ENCODE measurements at regions not wholly inside any gene's neighbourhood (a gene's known extent, or its start where the extent isn't known, plus 50 kb on each side); places are given as distances from the start of the nearest gene placed in this dataset.
"Not testable (repeated sequence)": the region's sequence is repeated elsewhere in the genome, so short reads cannot be mapped to it uniquely, and the experiment has no call there.

DNA sequence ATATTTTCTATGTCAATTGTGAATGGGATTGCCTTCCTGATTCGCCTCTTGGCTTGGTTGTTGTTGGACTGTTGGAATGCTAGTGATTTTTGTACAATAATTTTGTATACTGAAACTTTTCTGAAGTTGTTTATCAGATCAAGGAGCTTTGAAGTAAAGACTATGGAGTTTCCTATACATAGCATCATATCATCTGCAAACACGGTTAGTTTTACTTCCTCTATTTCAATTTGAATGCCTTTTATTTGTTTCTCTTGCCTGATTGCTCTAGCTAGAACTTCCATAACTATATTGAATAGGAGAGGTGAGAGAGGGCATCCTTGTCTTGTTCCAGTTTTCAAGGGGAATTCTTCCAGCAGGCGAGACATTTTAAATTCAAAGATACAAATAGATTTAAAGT, 226.5 kb downstream of the FBXO8 start:
- no peak overlapping the region for H3K27ac ChIP-seq
- no peak for TF ChIP-seq ZFX (IDR thresholded peaks at IDR 0.05; ENCODE audit: borderline replicate concordance)
- TF ChIP-seq, protein P1, sequence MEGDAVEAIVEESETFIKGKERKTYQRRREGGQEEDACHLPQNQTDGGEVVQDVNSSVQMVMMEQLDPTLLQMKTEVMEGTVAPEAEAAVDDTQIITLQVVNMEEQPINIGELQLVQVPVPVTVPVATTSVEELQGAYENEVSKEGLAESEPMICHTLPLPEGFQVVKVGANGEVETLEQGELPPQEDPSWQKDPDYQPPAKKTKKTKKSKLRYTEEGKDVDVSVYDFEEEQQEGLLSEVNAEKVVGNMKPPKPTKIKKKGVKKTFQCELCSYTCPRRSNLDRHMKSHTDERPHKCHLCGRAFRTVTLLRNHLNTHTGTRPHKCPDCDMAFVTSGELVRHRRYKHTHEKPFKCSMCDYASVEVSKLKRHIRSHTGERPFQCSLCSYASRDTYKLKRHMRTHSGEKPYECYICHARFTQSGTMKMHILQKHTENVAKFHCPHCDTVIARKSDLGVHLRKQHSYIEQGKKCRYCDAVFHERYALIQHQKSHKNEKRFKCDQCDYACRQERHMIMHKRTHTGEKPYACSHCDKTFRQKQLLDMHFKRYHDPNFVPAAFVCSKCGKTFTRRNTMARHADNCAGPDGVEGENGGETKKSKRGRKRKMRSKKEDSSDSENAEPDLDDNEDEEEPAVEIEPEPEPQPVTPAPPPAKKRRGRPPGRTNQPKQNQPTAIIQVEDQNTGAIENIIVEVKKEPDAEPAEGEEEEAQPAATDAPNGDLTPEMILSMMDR (IDR thresholded peaks at IDR 0.05) = no peak

DNA sequence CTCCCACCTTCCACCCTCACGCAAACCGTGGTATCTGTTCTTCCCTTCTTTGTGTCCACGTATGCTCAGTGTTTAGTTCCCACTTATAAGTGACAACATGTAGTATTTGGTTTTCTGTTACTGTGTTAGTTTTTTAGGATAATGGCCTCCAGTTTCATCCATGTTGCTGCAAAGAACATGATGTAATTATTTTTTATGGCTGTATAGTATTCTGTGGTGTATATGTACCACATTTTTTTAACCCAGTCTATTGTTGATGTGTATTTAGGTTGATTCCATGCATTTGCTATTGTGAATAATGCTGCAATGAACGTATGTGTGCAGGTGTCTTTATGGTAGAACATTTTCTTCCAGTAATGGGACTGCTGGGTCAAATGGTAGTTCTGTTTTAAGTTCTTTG, 228.1 kb downstream of the FBXO8 start:
- H3K27ac ChIP-seq = no peak overlapping the region
- TF ChIP-seq ZFX (IDR thresholded peaks at IDR 0.05; ENCODE audit: borderline replicate concordance) = no peak
- TF ChIP-seq, protein P1 (IDR thresholded peaks at IDR 0.05) = no peak

DNA sequence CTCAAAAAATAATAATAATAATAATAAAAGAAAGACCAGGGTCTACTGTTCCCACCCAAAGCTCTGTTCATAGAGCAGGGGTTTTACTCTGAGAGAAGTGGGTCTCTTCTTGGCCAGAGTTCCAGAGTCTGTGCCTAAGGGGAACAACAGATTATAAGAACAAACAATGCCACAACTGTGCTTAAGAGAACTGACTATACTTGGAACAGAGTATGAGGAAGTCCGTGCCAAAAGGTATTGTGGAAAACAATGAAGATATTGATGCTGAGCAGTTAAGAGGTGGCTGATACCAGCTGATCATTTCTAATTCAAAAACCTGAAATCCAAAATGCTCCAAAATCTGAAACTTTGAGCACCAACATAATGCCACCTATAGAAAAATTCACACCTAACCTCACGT, 229.6 kb downstream of the FBXO8 start:
- no peak overlapping the region for H3K27ac ChIP-seq
- TF ChIP-seq, protein P1 (IDR thresholded peaks at IDR 0.05) = no peak
- TF ChIP-seq ZFX (IDR thresholded peaks at IDR 0.05; ENCODE audit: borderline replicate concordance) = no peak

DNA sequence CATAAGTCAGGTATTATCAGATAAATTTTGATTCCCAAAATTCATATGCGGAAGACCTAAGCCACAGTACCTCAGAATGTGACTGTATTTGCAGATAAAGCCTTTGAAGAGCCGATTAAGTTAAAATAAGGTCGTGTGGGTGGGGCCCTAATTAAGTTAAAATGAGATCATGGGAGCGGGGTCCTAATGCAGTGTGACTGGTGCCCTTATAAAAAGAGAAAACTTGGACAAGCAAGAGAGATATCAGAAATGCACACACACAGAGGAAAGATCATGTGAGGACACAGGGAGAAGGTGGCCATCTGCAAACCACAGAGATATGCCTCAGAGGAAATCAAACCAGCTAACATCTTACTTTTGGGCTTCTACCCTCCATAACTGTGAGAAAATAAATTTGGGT, 236.1 kb downstream of the FBXO8 start:
- no peak overlapping the region for H3K27ac ChIP-seq
- TF ChIP-seq, protein P1 (IDR thresholded peaks at IDR 0.05) = no peak
- TF ChIP-seq ZFX (IDR thresholded peaks at IDR 0.05; ENCODE audit: borderline replicate concordance) = no peak

DNA sequence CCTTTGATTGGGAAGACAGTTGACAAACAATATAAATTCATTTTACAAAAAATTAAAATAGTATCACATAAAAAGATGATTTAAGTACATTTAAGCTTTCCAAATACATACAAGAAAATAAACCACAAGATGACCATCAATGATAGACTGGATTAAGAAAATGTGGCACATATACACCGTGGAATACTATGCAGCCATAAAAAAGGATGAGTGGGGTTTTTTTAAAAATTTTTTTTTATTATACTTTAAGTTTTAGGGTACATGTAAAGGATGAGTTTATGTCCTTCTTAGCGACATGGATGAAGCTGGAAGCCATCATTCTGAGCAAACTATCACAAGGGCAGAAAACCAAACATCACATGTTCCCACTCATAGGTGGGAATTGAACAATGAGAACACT, 237.6 kb downstream of the FBXO8 start:
- not testable (repeated sequence) for H3K27ac ChIP-seq

DNA sequence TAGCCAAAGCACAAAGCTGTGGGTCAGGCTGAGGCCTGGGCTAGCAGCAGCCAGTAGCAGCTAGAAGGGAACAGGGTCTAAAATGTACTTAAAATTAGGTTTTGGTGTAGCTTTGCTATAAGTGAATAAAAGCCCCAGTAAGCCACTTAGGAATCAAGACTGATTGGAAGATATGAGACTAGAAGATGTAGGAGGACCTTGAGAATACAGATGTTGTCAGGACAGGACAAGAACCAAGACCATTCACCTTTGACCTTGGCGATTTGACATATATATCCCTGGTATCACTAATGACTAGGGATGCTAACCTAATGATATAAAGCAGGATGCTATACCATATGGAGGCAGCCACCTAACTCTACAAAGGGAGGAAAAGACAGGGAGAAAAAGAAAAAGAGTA, 238.1 kb downstream of the FBXO8 start:
- TF ChIP-seq, protein P1 (IDR thresholded peaks at IDR 0.05) = no peak
- TF ChIP-seq ZFX (IDR thresholded peaks at IDR 0.05; ENCODE audit: borderline replicate concordance) = no peak
- no peak overlapping the region for H3K27ac ChIP-seq

DNA sequence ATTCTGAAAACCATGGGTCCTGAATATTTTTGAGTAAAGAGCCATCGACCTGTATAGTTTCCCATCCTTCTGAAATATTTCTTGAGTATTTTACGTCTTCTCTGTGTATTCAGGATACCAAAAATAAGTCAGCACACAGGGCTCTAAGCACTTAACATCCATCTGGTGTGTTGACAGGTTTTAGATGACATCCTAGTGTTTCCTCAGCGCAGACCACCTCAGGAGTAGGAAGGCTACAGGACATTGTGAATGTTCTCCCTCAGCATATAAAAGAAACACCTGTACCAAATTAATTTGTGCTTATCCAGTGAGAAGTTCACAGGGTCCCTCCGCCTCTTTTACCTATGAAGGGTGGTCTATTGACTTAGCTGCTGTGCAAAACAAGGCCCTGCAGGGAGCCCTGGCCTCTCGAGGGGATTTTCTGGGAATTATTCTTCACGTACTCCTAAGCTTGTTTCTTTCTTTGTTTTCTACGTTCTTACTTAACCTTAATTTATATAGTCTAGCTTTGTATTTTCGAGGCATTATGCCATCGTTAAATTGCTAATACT, 241.8 kb downstream of the FBXO8 start:
- TF ChIP-seq, protein P1 (IDR thresholded peaks at IDR 0.05) = no peak
- TF ChIP-seq ZFX (IDR thresholded peaks at IDR 0.05; ENCODE audit: borderline replicate concordance) = no peak
- no peak overlapping the region for H3K27ac ChIP-seq

DNA sequence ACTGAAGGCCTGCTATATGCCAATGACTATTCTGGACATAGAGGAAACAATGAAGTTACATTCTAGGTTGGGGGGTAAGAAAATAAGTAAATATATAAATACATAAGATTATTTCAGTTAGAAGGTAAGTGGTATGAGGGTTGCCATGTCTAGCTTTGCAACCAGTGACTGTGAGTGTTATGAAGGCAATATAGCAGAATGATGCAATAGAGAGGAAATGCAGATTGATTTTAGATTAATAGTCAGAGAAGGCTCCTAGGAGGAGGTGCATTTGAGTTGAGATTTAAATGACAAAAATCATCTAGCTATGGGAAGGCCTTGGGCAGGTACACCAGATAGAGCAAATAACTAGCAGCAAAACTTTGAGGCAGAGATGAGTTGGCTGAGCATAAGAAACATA, 243.2 kb downstream of the FBXO8 start:
- TF ChIP-seq, protein P1 (IDR thresholded peaks at IDR 0.05) = no peak
- no peak overlapping the region for H3K27ac ChIP-seq

Data from 22Rv1 (cell line).